OCI-LY1 (cell line): ENCODE measurements at regions not wholly inside any gene's neighbourhood (a gene's known extent, or its start where the extent isn't known, plus 50 kb on each side); places are given as distances from the start of the nearest gene placed in this dataset.
A peak's percentile ranks its signal among the peaks of the same experiment; 100 is the strongest.

Experiments
- H2AFZ ChIP-seq: fragments of 200-600 bp; sonication (generic), shearing (Covaris generic); 2 replicates; pipeline ENCODE4 v1.6.0; 2014; ENCODE audit warnings: antibody characterized with exemption, mild to moderate bottlenecking, low read length
- H3F3A ChIP-seq: fragments of 200-600 bp; sonication (generic), shearing (Covaris generic); 2 replicates; pipeline ENCODE4 v1.6.0; 2014; ENCODE audit warnings: mild to moderate bottlenecking, antibody characterized with exemption, low read length, moderate library complexity; ENCODE audit not compliant: insufficient read depth
- H3K27ac ChIP-seq: fragments of 200-600 bp; sonication (generic); 2 replicates; pipeline ENCODE4 v1.5.1; 2014; ENCODE audit warnings: low read length, mixed run types, mild to moderate bottlenecking, low read depth; ENCODE audit not compliant: poor library complexity, severe bottlenecking
- H3K27me3 ChIP-seq: fragments of 200-600 bp; sonication (generic); 2 replicates; pipeline ENCODE4 v1.6.0; 2014; ENCODE audit warnings: antibody characterized with exemption, mild to moderate bottlenecking, low read length, moderate library complexity; ENCODE audit not compliant: insufficient read depth
- H3K36me3 ChIP-seq: fragments of 200-600 bp; sonication (generic); 2 replicates; pipeline ENCODE4 v1.6.1; 2014; ENCODE audit warnings: mild to moderate bottlenecking, antibody characterized with exemption, low read length, moderate library complexity, mixed read lengths; ENCODE audit not compliant: insufficient read depth
- H3K4me1 ChIP-seq: fragments of 200-600 bp; sonication (generic); 2 replicates; pipeline ENCODE4 v1.5.1; 2014; ENCODE audit warnings: mild to moderate bottlenecking, low read length, moderate library complexity; ENCODE audit not compliant: insufficient read depth, severe bottlenecking
- H3K4me2 ChIP-seq: fragments of 200-600 bp; sonication (generic), shearing (Covaris generic); 2 replicates; pipeline ENCODE4 v1.6.1; 2014; ENCODE audit warnings: low read length
- H3K4me3 ChIP-seq: fragments of 200-600 bp; sonication (generic); 2 replicates; pipeline ENCODE4 v1.5.1; 2014; ENCODE audit warnings: low read length, low read depth, mild to moderate bottlenecking, mixed read lengths; ENCODE audit not compliant: poor library complexity, severe bottlenecking
- H3K79me2 ChIP-seq: fragments of 200-600 bp; shearing (Covaris generic); 2 replicates; pipeline ENCODE4 v1.6.1; 2016; ENCODE audit warnings: mixed run types, low read length, mixed read lengths; ENCODE audit not compliant: insufficient read depth
- H3K9ac ChIP-seq: fragments of 200-600 bp; sonication (generic), shearing (Covaris generic); 2 replicates; pipeline ENCODE4 v1.6.1; 2014; ENCODE audit warnings: mild to moderate bottlenecking, low read length, mixed read lengths
- H3K9me2 ChIP-seq: fragments of 200-600 bp; sonication (generic), shearing (Covaris generic); 2 replicates; pipeline ENCODE4 v1.6.1; 2014; ENCODE audit warnings: low read depth, mild to moderate bottlenecking, low read length, mixed read lengths
- H3K9me3 ChIP-seq: fragments of 200-600 bp; shearing (Covaris generic); 2 replicates; pipeline ENCODE4 v1.6.1; 2014; ENCODE audit warnings: low read length, mixed read lengths
- H4K20me1 ChIP-seq: fragments of 200-600 bp; sonication (generic), shearing (Covaris generic); 2 replicates; pipeline ENCODE4 v1.6.0; 2016; ENCODE audit warnings: mild to moderate bottlenecking, low read length; ENCODE audit not compliant: insufficient read depth
- CTCF ChIP-seq: fragments of 200-600 bp; sonication (generic), shearing (Covaris generic); IDR thresholded peaks from 2 replicates; pipeline ENCODE4 v1.5.1; 2017; ENCODE audit warnings: mild to moderate bottlenecking, antibody characterized with exemption, low read length, moderate library complexity, mixed read lengths
- EZH2 ChIP-seq: fragments of 200-600 bp; sonication (generic), shearing (Covaris generic); IDR thresholded peaks from 2 replicates; pipeline ENCODE4 v1.8.0; 2017; ENCODE audit warnings: borderline replicate concordance, mixed run types, mild to moderate bottlenecking, antibody characterized with exemption, low read length, moderate library complexity, mixed read lengths

GRCh38 chr6:101226677-101227135, 166.8 kb upstream of the GRIK2 start:
- Histone ChIP-seq H3K27me3 (no peaks in the 10 kb centered on the region), H3F3A (no peaks in the 10 kb centered on the region), H4K20me1 (no peaks in the 10 kb centered on the region), H2AFZ (no peak overlapping the region), H3K4me2 (no peak overlapping the region), H3K9me3 (no peaks in the 10 kb centered on the region), H3K79me2 (no peaks in the 10 kb centered on the region), H3K9me2 (no peaks in the 10 kb centered on the region), H3K9ac (no peak overlapping the region), H3K4me3 (no peak overlapping the region), H3K4me1 (no peaks in the 10 kb centered on the region), H3K36me3 (no peaks in the 10 kb centered on the region), H3K27ac (no peak overlapping the region)
- peak; percentile 42 for TF ChIP-seq CTCF
- no peak for TF ChIP-seq EZH2

DNA sequence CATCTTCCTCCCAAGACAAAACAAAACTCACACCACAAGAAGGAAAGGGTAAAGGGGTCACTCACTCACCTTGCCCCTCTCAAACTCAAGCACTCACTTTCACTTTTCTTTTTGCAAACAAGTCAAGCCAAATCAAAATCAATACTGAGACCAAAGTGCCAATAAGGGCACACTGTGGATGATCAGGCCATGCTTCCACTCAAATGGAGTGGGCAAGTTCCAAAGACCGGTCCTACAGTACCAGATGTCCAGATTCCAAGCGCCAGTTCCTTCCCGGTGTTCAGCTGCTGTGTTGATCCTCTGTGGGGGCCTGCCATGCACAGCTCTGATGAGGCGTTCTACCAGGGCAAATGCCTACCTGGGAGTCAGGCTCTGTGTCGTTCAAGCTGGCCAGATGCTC, 162.6 kb upstream of the GRIK2 start:
- no peaks in the 10 kb centered on the region for H3K27me3 ChIP-seq
- no peak overlapping the region for H3K27ac ChIP-seq
- no peak overlapping the region for H3K4me3 ChIP-seq
- H3K4me2 ChIP-seq = no peak overlapping the region
- TF ChIP-seq EZH2 (no peak), CTCF (no peak)
- H2AFZ ChIP-seq = no peak overlapping the region
- no peaks in the 10 kb centered on the region for H3K9me3 ChIP-seq
- H3K9me2 ChIP-seq = no peaks in the 10 kb centered on the region
- no peaks in the 10 kb centered on the region for H3K36me3 ChIP-seq
- H3K9ac ChIP-seq = no peak overlapping the region
- H4K20me1 ChIP-seq = no peaks in the 10 kb centered on the region
- no peaks in the 10 kb centered on the region for H3K79me2 ChIP-seq
- H3F3A ChIP-seq = no peaks in the 10 kb centered on the region
- H3K4me1 ChIP-seq = no peaks in the 10 kb centered on the region

DNA sequence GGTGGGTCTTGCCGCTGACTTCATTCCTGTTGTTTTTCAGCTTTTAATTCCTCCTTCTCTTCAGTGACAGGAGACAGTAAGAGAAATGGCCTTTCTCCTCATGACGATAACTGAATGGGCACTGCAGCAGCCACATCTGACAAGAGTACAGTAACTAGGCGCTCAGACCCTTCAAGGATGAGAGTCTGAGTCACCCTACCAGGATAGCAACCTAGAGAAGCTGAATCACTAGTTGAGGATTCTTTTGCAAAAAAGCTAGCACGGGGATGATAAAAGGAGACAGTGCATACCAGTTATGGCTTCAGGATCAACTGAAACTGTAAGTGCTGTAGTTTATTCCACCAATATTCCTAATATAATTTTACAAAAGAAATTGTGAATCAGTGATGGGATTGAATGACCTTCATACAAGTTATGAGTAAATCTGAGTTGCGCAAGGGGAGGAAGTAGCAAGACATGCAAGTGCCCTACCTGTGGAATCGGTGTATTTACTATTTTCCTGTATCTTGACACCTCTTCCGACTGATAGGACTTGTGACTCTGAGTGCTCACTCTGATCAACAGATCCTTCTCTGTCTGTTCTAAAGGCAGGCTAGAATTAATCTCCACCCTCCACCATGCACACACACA, 161.8 kb upstream of the GRIK2 start:
- no peak overlapping the region for H3K9ac ChIP-seq
- no peaks in the 10 kb centered on the region for H3K27me3 ChIP-seq
- H4K20me1 ChIP-seq = no peaks in the 10 kb centered on the region
- no peaks in the 10 kb centered on the region for H3K36me3 ChIP-seq
- no peak overlapping the region for H3K27ac ChIP-seq
- no peaks in the 10 kb centered on the region for H3K9me3 ChIP-seq
- TF ChIP-seq EZH2 = no peak
- H3F3A ChIP-seq = no peaks in the 10 kb centered on the region
- H3K4me3 ChIP-seq = no peak overlapping the region
- no peaks in the 10 kb centered on the region for H3K9me2 ChIP-seq
- no peaks in the 10 kb centered on the region for H3K79me2 ChIP-seq
- no peak overlapping the region for H2AFZ ChIP-seq
- H3K4me1 ChIP-seq = no peaks in the 10 kb centered on the region
- H3K4me2 ChIP-seq = no peak overlapping the region

DNA sequence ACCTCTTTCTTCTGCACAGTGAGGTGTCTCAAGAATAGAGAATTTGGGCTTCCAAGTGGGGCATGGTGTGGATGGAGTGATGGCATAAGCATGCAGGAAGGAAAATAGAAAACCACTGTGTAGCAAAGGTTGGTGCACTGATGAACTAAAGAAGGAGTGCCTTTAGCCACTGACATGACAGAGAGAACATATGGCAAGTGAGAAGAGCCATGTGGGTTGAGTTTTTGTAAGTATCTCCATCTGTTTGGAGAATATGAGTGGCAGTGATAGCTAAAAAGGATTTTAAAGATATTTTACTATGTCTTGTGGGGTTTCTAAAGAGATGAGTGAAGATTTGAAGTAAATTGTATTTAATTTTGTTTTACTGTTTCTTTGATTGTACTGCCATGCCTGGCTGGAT, 160.5 kb upstream of the GRIK2 start:
- Histone ChIP-seq H3K9me2 (no peaks in the 10 kb centered on the region), H3K27me3 (no peaks in the 10 kb centered on the region), H3K9me3 (no peaks in the 10 kb centered on the region), H3F3A (no peaks in the 10 kb centered on the region), H3K9ac (no peak overlapping the region), H3K79me2 (no peaks in the 10 kb centered on the region), H3K4me3 (no peak overlapping the region), H3K4me2 (no peak overlapping the region), H3K27ac (no peak overlapping the region), H2AFZ (no peak overlapping the region), H4K20me1 (no peaks in the 10 kb centered on the region), H3K36me3 (no peaks in the 10 kb centered on the region), H3K4me1 (no peaks in the 10 kb centered on the region)
- TF ChIP-seq CTCF (no peak), EZH2 (no peak)
